ENCODE measurements at regions not wholly inside any gene's neighbourhood (a gene's known extent, or its start where the extent isn't known, plus 50 kb on each side); places are given as distances from the start of the nearest gene placed in this dataset.

GRCh38 chr4:123343400-123344041 is 53.1 kb upstream of the SPRY1 start:
- Mint-ChIP-seq H3K27ac (no peak overlapping the region), H3K9me3 (no peaks in the 10 kb centered on the region), H3K27me3 (ENCODE audit: low read depth in 2 of 2) (peaks cover 4 to 8% of the 10 kb centered on the region in 2 donors), H3K36me3 (no peaks in the 10 kb centered on the region), H3K4me1 (peaks cover 0 to 6% of the 10 kb centered on the region in 2 donors), H3K4me3 (no peak overlapping the region)
- Histone ChIP-seq H3K4me1 (ENCODE audit: control insufficient read depth, insufficient read depth, low read length) (no peaks in the 10 kb centered on the region), H3K4me3 (ENCODE audit: low read length) (no peak overlapping the region), H3K27me3 (ENCODE audit: control insufficient read depth, insufficient read depth, low read length) (no peaks in the 10 kb centered on the region), H3K27ac (ENCODE audit: low read length) (no peak overlapping the region), H3K9me3 (ENCODE audit: control insufficient read depth, insufficient read depth, low read length) (no peaks in the 10 kb centered on the region), H3K36me3 (ENCODE audit: control insufficient read depth, insufficient read depth, low read length) (no peaks in the 10 kb centered on the region)
- DNase-seq (no peak), ATAC-seq (no peak)
- WGBS (ENCODE audit: insufficient coverage) = 93% methylated on average over 10 of the region's 13 CpGs
- TF ChIP-seq, protein P1, sequence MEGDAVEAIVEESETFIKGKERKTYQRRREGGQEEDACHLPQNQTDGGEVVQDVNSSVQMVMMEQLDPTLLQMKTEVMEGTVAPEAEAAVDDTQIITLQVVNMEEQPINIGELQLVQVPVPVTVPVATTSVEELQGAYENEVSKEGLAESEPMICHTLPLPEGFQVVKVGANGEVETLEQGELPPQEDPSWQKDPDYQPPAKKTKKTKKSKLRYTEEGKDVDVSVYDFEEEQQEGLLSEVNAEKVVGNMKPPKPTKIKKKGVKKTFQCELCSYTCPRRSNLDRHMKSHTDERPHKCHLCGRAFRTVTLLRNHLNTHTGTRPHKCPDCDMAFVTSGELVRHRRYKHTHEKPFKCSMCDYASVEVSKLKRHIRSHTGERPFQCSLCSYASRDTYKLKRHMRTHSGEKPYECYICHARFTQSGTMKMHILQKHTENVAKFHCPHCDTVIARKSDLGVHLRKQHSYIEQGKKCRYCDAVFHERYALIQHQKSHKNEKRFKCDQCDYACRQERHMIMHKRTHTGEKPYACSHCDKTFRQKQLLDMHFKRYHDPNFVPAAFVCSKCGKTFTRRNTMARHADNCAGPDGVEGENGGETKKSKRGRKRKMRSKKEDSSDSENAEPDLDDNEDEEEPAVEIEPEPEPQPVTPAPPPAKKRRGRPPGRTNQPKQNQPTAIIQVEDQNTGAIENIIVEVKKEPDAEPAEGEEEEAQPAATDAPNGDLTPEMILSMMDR (IDR thresholded peaks at IDR 0.05) = no peak
- intact Hi-C loops (cut with micrococcal nuclease) = no loop called here

- no peak overlapping the region for H3K4me3 Mint-ChIP-seq
These were observed 51.3 kb upstream of the SPRY1 start for GRCh38 chr4:123345137-123345934.

GRCh38 chr4:123345935-123346300 is 50.7 kb upstream of the SPRY1 start:
- no peaks in the 10 kb centered on the region for H3K9me3 Mint-ChIP-seq
- H3K27me3 Mint-ChIP-seq (ENCODE audit: low read depth in 2 of 2) = peaks cover 3 to 8% of the 10 kb centered on the region in 2 donors
- H3K36me3 Mint-ChIP-seq = no peaks in the 10 kb centered on the region
- TF ChIP-seq, protein P1 (IDR thresholded peaks at IDR 0.05) = no peak
- no peak overlapping the region for H3K4me3 ChIP-seq (ENCODE audit: low read length)
- ATAC-seq = no peak
- H3K4me1 ChIP-seq (ENCODE audit: control insufficient read depth, insufficient read depth, low read length) = no peaks in the 10 kb centered on the region
- no peaks in the 10 kb centered on the region for H3K27me3 ChIP-seq (ENCODE audit: control insufficient read depth, insufficient read depth, low read length)
- H3K4me1 Mint-ChIP-seq = peaks cover 0 to 6% of the 10 kb centered on the region in 2 donors
- no peak overlapping the region for H3K4me3 Mint-ChIP-seq
- H3K27ac Mint-ChIP-seq = no peak overlapping the region
- intact Hi-C loops (cut with micrococcal nuclease) = no loop called here
- H3K27ac ChIP-seq (ENCODE audit: low read length) = no peak overlapping the region
- H3K9me3 ChIP-seq (ENCODE audit: control insufficient read depth, insufficient read depth, low read length) = no peaks in the 10 kb centered on the region
- DNase-seq = no peak
- WGBS (ENCODE audit: insufficient coverage) = 83% methylated on average over 1 of the region's 3 CpGs
- H3K36me3 ChIP-seq (ENCODE audit: control insufficient read depth, insufficient read depth, low read length) = no peaks in the 10 kb centered on the region

More at GRCh38 chr4:123345137-123345934, 51.3 kb upstream of the SPRY1 start:
- Mint-ChIP-seq H3K36me3 (no peaks in the 10 kb centered on the region), H3K27me3 (ENCODE audit: low read depth in 2 of 2) (peaks cover 3 to 8% of the 10 kb centered on the region in 2 donors), H3K9me3 (no peaks in the 10 kb centered on the region), H3K4me1 (peaks cover 0 to 6% of the 10 kb centered on the region in 2 donors), H3K27ac (no peak overlapping the region)
- Histone ChIP-seq H3K9me3 (ENCODE audit: control insufficient read depth, insufficient read depth, low read length) (no peaks in the 10 kb centered on the region), H3K4me1 (ENCODE audit: control insufficient read depth, insufficient read depth, low read length) (no peaks in the 10 kb centered on the region), H3K27me3 (ENCODE audit: control insufficient read depth, insufficient read depth, low read length) (no peaks in the 10 kb centered on the region), H3K27ac (ENCODE audit: low read length) (no peak overlapping the region), H3K4me3 (ENCODE audit: low read length) (no peak overlapping the region), H3K36me3 (ENCODE audit: control insufficient read depth, insufficient read depth, low read length) (no peaks in the 10 kb centered on the region)
- WGBS (ENCODE audit: insufficient coverage) = 90% methylated on average over 9 of the region's 9 CpGs
- intact Hi-C loops (cut with micrococcal nuclease) = no loop called here
- DNase-seq = no peak
- no peak for ATAC-seq
- TF ChIP-seq, protein P1 (IDR thresholded peaks at IDR 0.05) = no peak

Measured in natural killer cell (primary cell).